ENCODE measurements at regions not wholly inside any gene's neighbourhood (a gene's known extent, or its start where the extent isn't known, plus 50 kb on each side); places are given as distances from the start of the nearest gene placed in this dataset.

- no peak for TF ChIP-seq FOXM1 (IDR thresholded peaks at IDR 0.05; ENCODE audit: borderline replicate concordance)
- TF ChIP-seq CTBP1 (IDR thresholded peaks at IDR 0.05; ENCODE audit: borderline replicate concordance), result no peak
- TF ChIP-seq PKNOX1 (IDR thresholded peaks at IDR 0.05), result no peak
- TF ChIP-seq NFRKB (IDR thresholded peaks at IDR 0.05), result no peak
- TF ChIP-seq TARDBP (IDR thresholded peaks at IDR 0.05), result no peak
- TF ChIP-seq L3MBTL2 (conservative IDR thresholded peaks at IDR 0.05), result no peak
- TF ChIP-seq ARNT (IDR thresholded peaks at IDR 0.05), result no peak
Observed at GRCh38 chr6:145367149-145367548, 368.2 kb downstream of the EPM2A start.
